AG10803 (cell line): ENCODE measurements at regions not wholly inside any gene's neighbourhood (a gene's known extent, or its start where the extent isn't known, plus 50 kb on each side); places are given as distances from the start of the nearest gene placed in this dataset.
A peak's percentile ranks its signal among the peaks of the same experiment; 100 is the strongest.
"Not testable (repeated sequence)": the region's sequence is repeated elsewhere in the genome, so short reads cannot be mapped to it uniquely, and the experiment has no call there.

Experiments
- DNase-seq: peaks from one replicate; pipeline ENCODE4 v3.0.0; 2010; ENCODE audit warnings: low read depth
- H3K4me3 ChIP-seq: 2 replicates; pipeline ENCODE4 v1.5.1; 2011; ENCODE audit warnings: mild to moderate bottlenecking, low read length, control low read depth
- TF ChIP-seq, protein P1 (sequence below): conservative IDR thresholded peaks from 2 replicates; pipeline ENCODE4 v1.5.1; 2011; ENCODE audit warnings: mild to moderate bottlenecking, low read length, control low read depth, inconsistent platforms

DNA sequence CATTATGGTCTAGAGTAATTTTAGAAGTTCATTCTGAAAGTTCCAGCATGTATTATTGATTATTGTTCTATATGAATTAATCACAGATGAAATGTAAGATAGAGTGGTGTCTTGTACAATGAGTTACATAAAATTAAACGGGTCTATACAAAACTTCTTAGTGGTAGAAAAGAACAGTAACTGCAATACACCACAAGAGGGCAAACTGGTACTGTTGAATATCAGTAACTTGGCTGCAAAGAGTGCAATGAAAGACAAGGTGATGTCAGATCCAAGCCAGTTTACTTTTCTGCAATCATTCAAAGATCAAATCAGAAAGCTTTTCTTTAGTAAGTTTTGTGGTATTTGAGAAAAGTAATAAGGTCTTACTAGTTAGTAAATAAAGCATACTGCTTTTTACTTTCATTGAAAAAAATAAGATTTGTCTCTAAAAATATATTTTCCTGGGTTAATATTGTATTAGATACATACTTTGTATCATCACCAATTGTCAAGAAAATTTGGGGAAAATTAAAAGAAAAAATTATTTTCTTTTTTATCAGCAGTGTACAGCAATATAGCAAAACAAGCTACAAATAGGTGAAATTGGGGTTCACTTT, 66.4 kb upstream of the BTG3 start:
- peak; percentile 74 for DNase-seq
- TF ChIP-seq, protein P1, sequence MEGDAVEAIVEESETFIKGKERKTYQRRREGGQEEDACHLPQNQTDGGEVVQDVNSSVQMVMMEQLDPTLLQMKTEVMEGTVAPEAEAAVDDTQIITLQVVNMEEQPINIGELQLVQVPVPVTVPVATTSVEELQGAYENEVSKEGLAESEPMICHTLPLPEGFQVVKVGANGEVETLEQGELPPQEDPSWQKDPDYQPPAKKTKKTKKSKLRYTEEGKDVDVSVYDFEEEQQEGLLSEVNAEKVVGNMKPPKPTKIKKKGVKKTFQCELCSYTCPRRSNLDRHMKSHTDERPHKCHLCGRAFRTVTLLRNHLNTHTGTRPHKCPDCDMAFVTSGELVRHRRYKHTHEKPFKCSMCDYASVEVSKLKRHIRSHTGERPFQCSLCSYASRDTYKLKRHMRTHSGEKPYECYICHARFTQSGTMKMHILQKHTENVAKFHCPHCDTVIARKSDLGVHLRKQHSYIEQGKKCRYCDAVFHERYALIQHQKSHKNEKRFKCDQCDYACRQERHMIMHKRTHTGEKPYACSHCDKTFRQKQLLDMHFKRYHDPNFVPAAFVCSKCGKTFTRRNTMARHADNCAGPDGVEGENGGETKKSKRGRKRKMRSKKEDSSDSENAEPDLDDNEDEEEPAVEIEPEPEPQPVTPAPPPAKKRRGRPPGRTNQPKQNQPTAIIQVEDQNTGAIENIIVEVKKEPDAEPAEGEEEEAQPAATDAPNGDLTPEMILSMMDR, result peak; percentile 92

DNA sequence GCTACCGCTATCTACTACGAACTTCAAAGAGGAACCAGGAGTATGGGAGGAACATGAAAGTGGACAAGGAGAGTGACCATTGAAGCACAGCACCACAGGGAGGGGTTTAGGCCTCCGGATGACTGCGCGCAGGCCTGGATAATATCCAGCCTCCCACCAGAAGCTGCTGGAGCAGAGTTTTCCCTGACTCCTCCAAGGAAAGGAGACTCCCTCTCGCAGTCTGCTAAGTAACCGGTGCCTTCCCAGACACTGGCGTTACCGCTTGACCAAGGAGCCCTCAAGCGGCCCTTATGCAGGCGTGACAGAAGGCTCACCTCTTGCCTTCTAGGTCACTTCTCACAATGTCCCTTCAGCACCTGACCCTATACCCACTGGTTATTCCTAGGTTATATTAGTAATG, 64.2 kb upstream of the BTG3 start:
- DNase-seq, result not testable (repeated sequence)

More for the DNA sequence above, 66.4 kb upstream of the BTG3 start:
- no peak overlapping the region for H3K4me3 ChIP-seq

DNA sequence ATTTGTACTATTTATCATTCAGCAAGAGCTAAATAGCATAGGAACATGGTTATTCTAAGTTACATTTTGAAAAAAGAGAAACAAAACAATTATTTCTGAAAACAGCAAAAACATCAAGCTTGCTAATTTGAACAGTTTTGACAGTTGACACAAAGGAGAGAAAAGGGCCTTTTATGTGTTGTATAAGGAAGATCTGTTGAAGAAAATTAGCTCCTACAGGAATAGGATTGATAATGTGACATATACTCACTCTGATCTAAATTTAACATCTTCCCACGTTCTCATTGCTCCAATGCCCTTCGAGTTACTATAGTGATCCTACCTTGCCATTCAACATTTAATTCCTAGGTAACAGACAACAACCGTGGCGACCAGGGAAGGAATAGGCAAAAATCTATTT, 61.4 kb upstream of the BTG3 start:
- no peak overlapping the region for H3K4me3 ChIP-seq
- DNase-seq, result no peak
- TF ChIP-seq, protein P1, result no peak

More for the DNA sequence above, 64.2 kb upstream of the BTG3 start:
- not testable (repeated sequence) for H3K4me3 ChIP-seq

DNA sequence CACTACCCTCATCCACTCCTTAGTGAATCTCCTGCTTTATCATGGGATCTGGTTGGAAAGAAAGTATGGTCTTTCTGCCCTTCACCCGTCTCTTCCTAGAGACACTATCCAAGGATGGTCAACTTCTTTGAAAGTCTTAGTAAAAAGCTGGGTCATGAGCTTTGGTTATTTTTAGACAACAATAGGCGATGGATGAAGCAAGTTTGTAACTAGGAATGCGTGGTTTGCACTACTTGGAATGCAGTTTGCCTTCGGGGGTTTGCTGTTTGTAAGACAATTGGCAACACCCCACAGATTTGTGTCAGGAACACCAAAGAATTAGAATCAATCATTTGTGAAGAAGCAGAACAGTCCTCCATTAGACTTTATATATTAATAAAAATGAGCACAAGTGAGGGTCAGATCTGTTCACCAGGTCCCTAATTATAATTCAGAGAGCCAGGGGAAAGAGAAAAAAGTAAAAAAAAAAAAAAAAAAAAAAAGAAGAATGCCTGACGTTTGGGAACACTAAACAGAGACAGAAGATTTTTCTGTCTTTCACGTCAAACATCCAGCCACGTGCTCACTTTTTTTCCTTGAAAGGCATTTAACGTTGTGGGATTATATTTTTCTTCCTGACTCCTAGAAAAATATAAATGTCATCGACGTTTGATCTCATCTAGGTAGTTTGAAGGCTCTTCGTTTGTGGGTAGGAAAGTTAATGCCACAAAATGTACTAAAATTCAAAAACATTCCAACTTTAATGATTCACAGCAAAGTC, 60.7 kb upstream of the BTG3 start:
- TF ChIP-seq, protein P1, result no peak

DNA sequence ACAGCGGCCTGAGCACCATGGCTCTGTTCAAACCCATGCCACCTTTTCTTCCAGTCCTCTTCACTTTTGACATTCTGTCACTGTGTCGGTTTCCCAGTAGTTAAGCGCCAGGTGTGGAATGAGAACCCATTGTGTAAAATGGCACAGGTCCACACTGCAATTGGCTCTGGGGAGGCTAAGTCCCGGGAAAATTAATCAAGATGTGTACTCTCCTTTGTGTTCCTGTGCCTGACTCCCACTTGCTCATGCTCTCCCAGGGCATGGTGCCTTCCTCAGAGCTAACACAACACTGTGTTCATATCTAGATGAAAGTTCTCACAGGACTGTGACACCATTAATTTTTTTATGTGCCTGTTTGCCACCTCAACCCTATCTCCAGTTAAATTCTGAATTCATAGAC, 59.0 kb upstream of the BTG3 start:
- DNase-seq, result no peak
- TF ChIP-seq, protein P1, result no peak
- no peak overlapping the region for H3K4me3 ChIP-seq

More for the DNA sequence above, 60.7 kb upstream of the BTG3 start:
- DNase-seq, result peak; percentile 52
- no peak overlapping the region for H3K4me3 ChIP-seq

DNA sequence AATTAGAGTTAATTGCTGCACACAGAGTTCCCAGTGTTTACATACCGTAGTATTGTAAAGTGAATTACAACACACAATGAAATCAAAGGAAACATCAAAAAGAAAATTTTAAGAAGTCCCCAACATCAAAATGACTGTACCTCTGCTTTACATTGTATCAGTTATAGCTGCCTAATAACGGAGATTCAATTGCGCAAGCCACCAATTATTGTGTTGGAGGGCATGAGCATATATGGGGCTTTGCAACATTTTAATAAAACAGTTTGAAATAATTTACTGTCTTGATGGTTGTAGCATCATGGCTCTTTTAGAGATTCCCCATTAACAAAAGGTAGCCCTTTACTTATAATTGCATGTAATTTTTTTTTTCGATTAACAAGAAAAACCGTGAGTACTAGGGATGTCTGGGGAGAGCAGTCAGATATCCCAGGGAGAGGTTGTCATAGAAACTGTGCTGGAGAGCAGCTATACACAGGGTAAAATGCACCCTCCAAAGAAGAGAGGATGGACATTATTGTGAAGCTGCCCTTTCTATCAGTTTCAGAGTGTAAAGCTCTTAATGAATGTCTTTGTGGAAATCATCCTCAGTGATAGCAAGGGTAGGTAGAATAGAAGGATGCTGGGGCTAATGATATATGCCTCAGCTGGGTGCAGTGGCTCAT, 55.9 kb upstream of the BTG3 start:
- H3K4me3 ChIP-seq, result no peak overlapping the region
- DNase-seq, result no peak
- TF ChIP-seq, protein P1, result no peak

DNA sequence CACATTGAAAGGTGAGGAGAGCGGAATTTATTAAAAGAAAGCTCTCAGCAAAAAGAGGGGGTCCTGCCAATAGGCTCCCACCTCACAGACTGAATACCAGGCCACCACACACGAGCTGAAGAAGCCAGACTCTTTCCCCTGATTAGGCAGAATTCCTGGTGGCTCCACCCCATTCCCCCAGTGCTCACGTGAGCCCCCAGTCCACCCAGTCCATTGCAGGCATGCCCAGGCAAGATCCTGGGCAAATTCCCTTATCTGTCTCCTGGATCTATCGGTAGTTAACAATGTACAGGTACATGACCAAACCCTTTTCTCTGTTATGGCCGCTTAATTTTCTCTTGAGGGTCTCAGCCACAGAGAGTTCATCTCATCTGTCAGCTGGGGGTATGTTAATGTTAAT, 54.6 kb upstream of the BTG3 start:
- no peak for DNase-seq
- no peak overlapping the region for H3K4me3 ChIP-seq
- TF ChIP-seq, protein P1, result no peak
